ENCODE measurements at regions not wholly inside any gene's neighbourhood (a gene's known extent, or its start where the extent isn't known, plus 50 kb on each side); places are given as distances from the start of the nearest gene placed in this dataset.

- no peak for DNase-seq
Observed at GRCh38 chr6:113120582-113121285, 736.4 kb upstream of the MARCKS start.

GRCh38 chr6:113121571-113121970 is 735.6 kb upstream of the MARCKS start:
- DNase-seq, result no peak

DNA sequence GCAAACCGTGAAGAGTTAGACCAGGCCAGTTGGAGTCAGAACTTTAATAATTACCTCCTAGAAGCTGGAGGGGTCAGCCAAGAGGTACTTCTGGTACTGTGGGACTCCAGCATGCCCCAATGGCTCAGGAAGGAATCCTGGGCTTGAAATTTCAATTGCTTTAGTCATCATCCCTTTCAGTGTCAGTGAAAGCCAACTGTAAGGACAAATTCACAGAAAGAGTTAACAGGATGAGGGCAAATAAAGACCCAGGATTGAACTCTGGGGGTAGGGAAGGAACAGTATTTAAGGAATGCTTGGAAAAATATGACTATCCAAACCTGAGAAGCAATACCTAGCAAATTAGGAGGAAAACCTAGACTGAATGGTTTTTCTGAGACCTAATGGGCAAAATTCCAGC is 735.1 kb upstream of the MARCKS start:
- no peak for DNase-seq

DNA sequence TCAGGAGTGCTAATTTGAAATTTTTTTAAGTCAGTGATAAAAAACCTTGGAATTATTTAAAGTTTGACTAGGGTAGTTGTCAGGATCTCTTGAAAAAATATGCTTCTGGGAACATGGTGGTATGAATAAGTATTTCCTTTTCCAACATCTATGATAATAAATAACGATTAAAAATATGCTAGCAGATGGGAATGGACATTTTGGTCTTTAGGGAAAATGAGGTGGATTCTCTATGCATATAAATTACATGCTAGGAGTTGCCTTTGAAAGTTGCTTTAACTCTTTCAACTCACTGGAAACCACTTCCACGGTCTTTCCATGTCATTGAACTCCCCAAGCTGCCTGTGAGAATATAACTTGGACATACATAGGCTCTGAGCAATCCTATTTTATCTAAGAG is 731.5 kb upstream of the MARCKS start:
- DNase-seq, result no peak

DNA sequence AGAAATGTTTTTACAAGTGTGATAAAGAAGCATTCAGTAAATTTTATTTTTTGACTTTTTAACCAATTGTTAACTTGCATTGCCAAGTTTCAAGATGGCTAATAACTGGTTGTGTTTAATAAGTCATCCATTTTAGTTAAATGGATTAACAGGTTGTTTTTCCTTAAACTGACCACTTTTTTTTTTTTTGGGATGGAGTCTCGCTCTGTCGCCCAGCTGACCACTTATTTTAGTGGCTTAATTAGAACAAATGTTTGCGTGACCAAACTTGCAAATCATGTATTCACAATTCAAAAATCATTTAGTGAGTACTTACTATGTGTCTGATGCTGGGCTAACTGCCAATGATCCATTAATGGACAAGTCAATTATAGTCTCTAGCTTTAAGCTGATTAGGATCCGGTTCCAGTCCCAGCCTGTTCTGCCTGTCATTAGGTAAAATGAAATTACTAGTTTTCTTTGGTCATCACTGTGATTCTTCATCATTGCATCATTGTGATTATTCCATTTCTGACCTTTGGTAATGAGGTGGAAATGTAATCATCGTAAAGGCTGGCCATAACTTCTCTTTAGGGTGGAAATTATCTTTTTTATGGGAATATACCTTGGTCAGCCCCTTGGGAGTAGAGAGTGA is 729.2 kb upstream of the MARCKS start:
- no peak for DNase-seq

DNA sequence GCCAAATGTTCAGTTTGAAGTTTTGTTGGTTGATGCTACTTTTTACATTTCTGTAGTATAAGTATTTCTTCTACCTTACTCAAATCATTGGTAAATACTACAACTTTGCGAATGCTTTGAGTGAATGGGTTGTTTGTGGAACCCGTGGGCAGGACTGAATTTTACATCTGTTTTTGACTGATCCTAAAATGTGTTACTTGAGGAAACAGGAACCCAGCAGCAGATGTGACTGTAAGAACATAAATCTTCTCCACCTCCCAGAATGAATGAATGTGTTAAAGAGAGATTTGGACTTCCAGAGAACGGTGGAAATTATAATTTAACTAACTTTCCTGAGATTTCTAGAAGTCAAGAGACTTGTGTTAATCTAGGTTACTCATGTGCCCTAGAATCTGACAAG is 728.5 kb upstream of the MARCKS start:
- DNase-seq, result no peak

- no peak for DNase-seq
Observed at GRCh38 chr6:113129991-113130390, 727.2 kb upstream of the MARCKS start.

DNA sequence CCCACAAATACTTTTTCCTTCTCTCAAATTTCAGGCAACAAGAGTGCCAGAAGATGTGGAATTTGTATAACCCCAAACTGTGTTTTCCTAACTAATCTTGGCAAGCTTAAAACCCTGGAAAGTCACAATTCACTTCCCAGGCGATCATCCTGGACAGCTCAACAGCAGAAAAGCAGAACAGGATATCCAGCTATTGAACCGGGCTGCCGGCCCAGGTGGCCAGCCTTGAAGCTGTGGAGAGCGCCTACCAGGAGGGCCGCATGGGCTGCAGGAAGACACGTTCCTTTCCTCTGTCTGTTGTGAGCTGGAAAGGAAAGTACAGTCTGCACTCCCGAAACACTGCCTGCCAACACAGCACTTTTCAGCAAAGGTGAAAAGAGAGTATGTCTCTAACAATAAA is 719.7 kb upstream of the MARCKS start:
- DNase-seq, result no peak

GRCh38 chr6:113140721-113141120 is 716.4 kb upstream of the MARCKS start:
- DNase-seq, result no peak

- no peak for DNase-seq
Observed at GRCh38 chr6:113141901-113142300, 715.2 kb upstream of the MARCKS start.

GRCh38 chr6:113142671-113143174 is 714.4 kb upstream of the MARCKS start:
- no peak for DNase-seq

GRCh38 chr6:113143206-113143605 is 713.9 kb upstream of the MARCKS start:
- no peak for DNase-seq

GRCh38 chr6:113144117-113144516 is 713.0 kb upstream of the MARCKS start:
- no peak for DNase-seq

- no peak for DNase-seq
Observed at GRCh38 chr6:113146878-113147277, 710.3 kb upstream of the MARCKS start.

GRCh38 chr6:113147544-113147943 is 709.6 kb upstream of the MARCKS start:
- DNase-seq, result no peak

- no peak for DNase-seq
Observed at GRCh38 chr6:113148566-113148965, 708.6 kb upstream of the MARCKS start.

DNA sequence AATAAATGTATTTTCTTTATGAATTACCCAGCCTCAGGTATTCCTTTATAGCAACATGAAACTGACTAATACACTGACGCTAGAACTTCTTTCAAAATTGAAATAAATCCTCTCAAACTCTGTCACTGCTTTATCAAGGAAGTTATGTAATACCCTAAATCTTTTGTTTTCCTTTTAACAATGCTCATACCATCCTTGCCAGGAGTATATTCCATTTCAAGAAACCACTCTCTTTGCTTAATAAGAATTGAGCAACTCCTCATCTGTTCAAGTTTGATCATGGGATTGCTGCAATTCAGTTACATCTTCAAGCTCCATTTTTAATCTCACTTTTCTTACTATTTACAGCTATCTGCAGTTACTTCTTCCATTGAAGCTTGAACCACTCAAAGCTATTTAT is 707.6 kb upstream of the MARCKS start:
- no peak for DNase-seq

- no peak for DNase-seq
Observed at GRCh38 chr6:113160306-113161017, 696.7 kb upstream of the MARCKS start.

- no peak for DNase-seq
Observed at GRCh38 chr6:113161018-113161315, 696.2 kb upstream of the MARCKS start.

- no peak for DNase-seq
Observed at GRCh38 chr6:113162739-113163138, 694.4 kb upstream of the MARCKS start.

- DNase-seq, result no peak
Observed at GRCh38 chr6:113168057-113168456, 689.1 kb upstream of the MARCKS start.

DNA sequence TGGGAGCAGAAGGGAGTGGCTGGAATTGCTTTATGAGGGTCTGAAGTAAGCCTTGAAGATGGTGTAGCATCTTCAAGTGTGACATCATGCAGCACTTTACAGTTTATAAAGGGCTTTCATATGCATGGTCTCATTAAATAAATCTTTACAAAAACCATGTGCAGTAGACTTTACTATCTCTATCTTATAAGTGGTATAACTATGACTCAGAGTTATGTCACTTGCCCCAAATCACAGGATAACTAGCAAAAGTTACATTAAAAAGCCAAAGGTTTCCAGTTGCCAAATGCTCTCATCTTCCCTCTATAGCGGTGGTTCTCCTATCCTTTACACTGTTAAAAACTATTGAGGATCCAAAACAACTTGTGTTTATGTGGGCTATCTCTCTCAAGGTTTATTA is 687.7 kb upstream of the MARCKS start:
- no peak for DNase-seq

DNA sequence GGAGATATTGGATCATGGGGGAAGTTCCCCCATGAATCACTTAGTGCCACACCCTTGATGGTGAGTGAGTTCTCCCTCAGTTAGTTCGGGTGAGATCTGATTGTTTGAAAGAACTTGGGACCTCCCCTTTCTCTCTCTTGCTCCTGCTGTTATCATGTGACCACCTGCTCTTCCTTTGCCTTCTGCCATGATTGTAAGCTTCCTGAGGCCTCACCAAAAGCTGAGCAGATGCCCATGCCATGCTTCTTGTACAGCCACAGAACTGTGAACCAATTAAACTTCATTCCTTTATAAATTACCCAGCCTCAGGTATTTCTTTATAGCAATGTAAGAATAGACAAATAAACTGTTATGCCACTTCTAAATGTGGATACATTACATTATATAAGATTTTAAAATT is 686.7 kb upstream of the MARCKS start:
- no peak for DNase-seq

DNA sequence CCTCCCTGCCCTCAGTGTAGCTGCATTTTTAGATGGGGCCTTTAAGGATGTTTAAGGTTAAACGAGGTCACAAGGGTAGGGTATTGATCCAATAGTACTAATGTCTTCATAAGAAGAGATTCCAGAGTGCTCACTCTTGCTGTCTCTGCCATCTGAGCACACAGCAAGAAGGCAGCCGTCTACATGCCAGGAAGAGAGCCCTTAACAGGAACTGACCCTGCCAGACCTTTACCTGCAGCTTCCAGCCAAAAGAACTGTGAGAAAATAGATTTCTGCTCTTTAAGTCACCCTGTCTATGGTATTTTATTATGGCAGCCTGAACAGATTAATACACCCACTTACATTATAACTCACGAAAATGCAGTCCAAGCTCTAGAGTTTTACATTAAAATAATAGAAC is 685.3 kb upstream of the MARCKS start:
- DNase-seq, result no peak

All from CD4-positive, alpha-beta T cell treated with Interleukin-10 for 1 hour (primary cell).